ENCODE measurements at regions not wholly inside any gene's neighbourhood (a gene's known extent, or its start where the extent isn't known, plus 50 kb on each side); places are given as distances from the start of the nearest gene placed in this dataset.
"Not testable (repeated sequence)": the region's sequence is repeated elsewhere in the genome, so short reads cannot be mapped to it uniquely, and the experiment has no call there.

DNA sequence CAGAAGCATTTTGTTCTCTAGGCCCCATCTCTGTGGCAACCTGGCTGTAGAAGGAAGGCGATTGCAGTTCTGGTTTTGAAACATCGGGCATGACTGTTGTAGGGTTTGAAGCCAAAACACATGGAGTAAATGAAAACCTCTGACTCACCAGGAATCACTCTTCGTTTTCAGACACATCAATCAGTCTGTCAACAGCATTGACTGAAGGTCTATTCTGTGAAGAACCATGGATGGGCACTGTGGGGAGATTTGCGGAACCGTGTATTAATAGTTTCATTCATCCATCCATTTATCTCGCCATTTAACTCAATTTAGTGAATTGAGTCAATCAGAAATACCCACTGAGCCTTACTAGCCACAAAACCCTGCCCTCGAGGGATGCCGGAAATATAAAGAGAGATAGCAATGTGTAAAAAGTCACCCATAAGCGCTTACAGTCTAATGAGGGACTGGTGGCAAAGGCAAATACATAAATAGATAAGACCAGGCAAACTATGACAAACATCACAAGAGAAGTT, 364.6 kb upstream of the PROX1 start:
- Histone ChIP-seq H3K9me3 (no peaks in the 10 kb centered on the region), H3F3A (replicated peaks; ENCODE audit: insufficient read depth) (no peaks in the 10 kb centered on the region), H3K9ac (no peak overlapping the region), H3K36me3 (replicated peaks in 1 of 2; ENCODE audit: control insufficient read depth in 1 of 2, insufficient read depth in 2 of 2, low read length in 1 of 2) (no peaks in the 10 kb centered on the region), H3K9me2 (no peaks in the 10 kb centered on the region), H2AFZ (ENCODE audit: low read depth) (no peak overlapping the region), H3K4me3 (ENCODE audit: low read depth in 2 of 2, low read length in 1 of 2) (no peak overlapping the region), H4K20me1 (ENCODE audit: insufficient read depth) (no peaks in the 10 kb centered on the region), H3K4me2 (no peak overlapping the region), H3K27ac (ENCODE audit: low read depth in 2 of 2, low read length in 1 of 2) (no peak overlapping the region), H3K27me3 (ENCODE audit: insufficient read depth) (no peaks in the 10 kb centered on the region), H3K4me1 (ENCODE audit: control insufficient read depth in 1 of 2, insufficient read depth in 2 of 2, low read depth in 1 of 2, low read length in 1 of 2) (no peaks in the 10 kb centered on the region), H3K79me2 (ENCODE audit: insufficient read depth) (no peaks in the 10 kb centered on the region)
- ChIA-PET POLR2A (no interaction called here), CTCF (no interaction called here)
- DNase-seq: no peak
- 46% methylated on average over 9 of the region's 9 CpGs for WGBS (ENCODE audit: low lambda C conversion rate)
- TF ChIP-seq, protein P1, sequence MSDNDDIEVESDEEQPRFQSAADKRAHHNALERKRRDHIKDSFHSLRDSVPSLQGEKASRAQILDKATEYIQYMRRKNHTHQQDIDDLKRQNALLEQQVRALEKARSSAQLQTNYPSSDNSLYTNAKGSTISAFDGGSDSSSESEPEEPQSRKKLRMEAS (IDR thresholded peaks at IDR 0.05; ENCODE audit: low read depth): no peak
- TF ChIP-seq MEF2A (IDR thresholded peaks at IDR 0.05; ENCODE audit: borderline replicate concordance, low read depth) (no peak), RCOR1 (IDR thresholded peaks at IDR 0.05; ENCODE audit: low read length) (no peak), NFIC (IDR thresholded peaks at IDR 0.05; ENCODE audit: borderline replicate concordance) (no peak), ELF1 (IDR thresholded peaks at IDR 0.05) (no peak), FOXJ3 (CRISPR knock-in tag; IDR thresholded peaks at IDR 0.05) (no peak), TAF1 (IDR thresholded peaks at IDR 0.05; ENCODE audit: borderline replicate concordance, low read depth, low read length) (no peak), NRF1 (IDR thresholded peaks at IDR 0.05; ENCODE audit: low read depth, low read length) (no peak), CHD2 (IDR thresholded peaks at IDR 0.05; ENCODE audit: low read length, partially characterized antibody) (no peak), RXRA (IDR thresholded peaks at IDR 0.05; ENCODE audit: borderline replicate concordance, low read depth) (no peak)
- TF ChIP-seq, protein P2, sequence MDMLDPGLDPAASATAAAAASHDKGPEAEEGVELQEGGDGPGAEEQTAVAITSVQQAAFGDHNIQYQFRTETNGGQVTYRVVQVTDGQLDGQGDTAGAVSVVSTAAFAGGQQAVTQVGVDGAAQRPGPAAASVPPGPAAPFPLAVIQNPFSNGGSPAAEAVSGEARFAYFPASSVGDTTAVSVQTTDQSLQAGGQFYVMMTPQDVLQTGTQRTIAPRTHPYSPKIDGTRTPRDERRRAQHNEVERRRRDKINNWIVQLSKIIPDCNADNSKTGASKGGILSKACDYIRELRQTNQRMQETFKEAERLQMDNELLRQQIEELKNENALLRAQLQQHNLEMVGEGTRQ (IDR thresholded peaks at IDR 0.05; ENCODE audit: borderline replicate concordance, low read depth, low read length): no peak
- TF ChIP-seq, protein P3, sequence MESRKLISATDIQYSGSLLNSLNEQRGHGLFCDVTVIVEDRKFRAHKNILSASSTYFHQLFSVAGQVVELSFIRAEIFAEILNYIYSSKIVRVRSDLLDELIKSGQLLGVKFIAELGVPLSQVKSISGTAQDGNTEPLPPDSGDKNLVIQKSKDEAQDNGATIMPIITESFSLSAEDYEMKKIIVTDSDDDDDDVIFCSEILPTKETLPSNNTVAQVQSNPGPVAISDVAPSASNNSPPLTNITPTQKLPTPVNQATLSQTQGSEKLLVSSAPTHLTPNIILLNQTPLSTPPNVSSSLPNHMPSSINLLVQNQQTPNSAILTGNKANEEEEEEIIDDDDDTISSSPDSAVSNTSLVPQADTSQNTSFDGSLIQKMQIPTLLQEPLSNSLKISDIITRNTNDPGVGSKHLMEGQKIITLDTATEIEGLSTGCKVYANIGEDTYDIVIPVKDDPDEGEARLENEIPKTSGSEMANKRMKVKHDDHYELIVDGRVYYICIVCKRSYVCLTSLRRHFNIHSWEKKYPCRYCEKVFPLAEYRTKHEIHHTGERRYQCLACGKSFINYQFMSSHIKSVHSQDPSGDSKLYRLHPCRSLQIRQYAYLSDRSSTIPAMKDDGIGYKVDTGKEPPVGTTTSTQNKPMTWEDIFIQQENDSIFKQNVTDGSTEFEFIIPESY (IDR thresholded peaks at IDR 0.05; ENCODE audit: borderline replicate concordance, low read depth): no peak

DNA sequence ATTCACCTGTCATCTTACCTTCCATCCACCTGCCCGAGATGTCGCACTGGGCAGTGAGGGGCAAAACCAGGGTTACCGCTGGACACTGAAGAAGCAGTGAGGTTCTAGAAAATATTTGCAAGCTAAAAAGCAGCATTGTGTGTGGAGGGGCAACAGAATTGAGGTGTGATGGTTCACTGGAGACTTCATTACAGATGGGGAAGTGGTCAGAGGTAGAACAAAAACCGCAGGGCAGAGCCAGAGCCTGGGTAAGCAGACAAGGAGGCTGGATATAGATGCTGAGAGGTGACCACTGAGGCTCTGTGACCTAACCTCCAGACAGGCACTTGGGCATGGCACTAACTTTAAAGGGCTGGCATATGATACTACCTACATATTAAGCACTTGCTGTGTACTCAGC, 363.9 kb upstream of the PROX1 start:
- Histone ChIP-seq H3K4me2 (no peak overlapping the region), H3F3A (replicated peaks; ENCODE audit: insufficient read depth) (no peaks in the 10 kb centered on the region), H3K4me3 (ENCODE audit: low read depth in 2 of 2, low read length in 1 of 2) (no peak overlapping the region), H3K4me1 (ENCODE audit: control insufficient read depth in 1 of 2, insufficient read depth in 2 of 2, low read depth in 1 of 2, low read length in 1 of 2) (no peaks in the 10 kb centered on the region), H3K9ac (no peak overlapping the region), H4K20me1 (ENCODE audit: insufficient read depth) (no peaks in the 10 kb centered on the region), H3K9me2 (no peaks in the 10 kb centered on the region), H3K36me3 (replicated peaks in 1 of 2; ENCODE audit: control insufficient read depth in 1 of 2, insufficient read depth in 2 of 2, low read length in 1 of 2) (no peaks in the 10 kb centered on the region), H3K9me3 (no peaks in the 10 kb centered on the region), H3K27ac (ENCODE audit: low read depth in 2 of 2, low read length in 1 of 2) (no peak overlapping the region), H3K27me3 (ENCODE audit: insufficient read depth) (no peaks in the 10 kb centered on the region), H3K79me2 (ENCODE audit: insufficient read depth) (no peaks in the 10 kb centered on the region), H2AFZ (ENCODE audit: low read depth) (no peak overlapping the region)
- ChIA-PET CTCF (no interaction called here), POLR2A (no interaction called here)
- DNase-seq: no peak
- 48% methylated on average over 4 of the region's 4 CpGs for WGBS (ENCODE audit: low lambda C conversion rate)
- TF ChIP-seq SMC3 (IDR thresholded peaks at IDR 0.05; ENCODE audit: low read depth, low read length) (no peak), RAD21 (IDR thresholded peaks at IDR 0.05; ENCODE audit: low read length) (no peak), TEAD4 (IDR thresholded peaks at IDR 0.05; ENCODE audit: borderline replicate concordance, insufficient read depth) (no peak), RFX5 (IDR thresholded peaks at IDR 0.05; ENCODE audit: low read length) (no peak), FOXM1 (IDR thresholded peaks at IDR 0.05; ENCODE audit: low read depth) (no peak), FOXJ3 (CRISPR knock-in tag; IDR thresholded peaks at IDR 0.05) (no peak)
- TF ChIP-seq, protein P4, sequence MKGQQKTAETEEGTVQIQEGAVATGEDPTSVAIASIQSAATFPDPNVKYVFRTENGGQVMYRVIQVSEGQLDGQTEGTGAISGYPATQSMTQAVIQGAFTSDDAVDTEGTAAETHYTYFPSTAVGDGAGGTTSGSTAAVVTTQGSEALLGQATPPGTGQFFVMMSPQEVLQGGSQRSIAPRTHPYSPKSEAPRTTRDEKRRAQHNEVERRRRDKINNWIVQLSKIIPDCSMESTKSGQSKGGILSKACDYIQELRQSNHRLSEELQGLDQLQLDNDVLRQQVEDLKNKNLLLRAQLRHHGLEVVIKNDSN (IDR thresholded peaks at IDR 0.05; ENCODE audit: borderline replicate concordance, low read depth): no peak

DNA sequence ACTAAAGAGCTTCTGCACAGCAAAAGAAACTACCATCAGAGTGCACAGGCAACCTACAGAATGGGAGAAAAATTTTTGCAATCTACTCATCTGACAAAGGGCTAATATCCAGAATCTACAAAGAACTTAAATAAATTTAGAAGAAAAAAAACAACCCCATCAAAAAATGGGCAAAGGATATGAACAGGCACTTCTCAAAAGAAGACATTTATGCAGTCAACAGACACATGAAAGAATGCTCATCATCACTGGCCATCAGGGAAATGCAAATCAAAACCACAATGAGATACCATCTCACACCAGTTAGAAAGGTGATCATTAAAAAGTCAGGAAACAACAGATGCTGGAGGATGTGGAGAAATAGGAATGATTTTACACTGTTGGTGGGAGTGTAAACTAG, 351.0 kb upstream of the PROX1 start:
- H3K9me3 ChIP-seq; H4K20me1 ChIP-seq (ENCODE audit: insufficient read depth); H3K4me3 ChIP-seq (ENCODE audit: low read depth in 2 of 2, low read length in 1 of 2); H3K27me3 ChIP-seq (ENCODE audit: insufficient read depth); H3K9ac ChIP-seq; H3K9me2 ChIP-seq; H3K27ac ChIP-seq (ENCODE audit: low read depth in 2 of 2, low read length in 1 of 2); H3K79me2 ChIP-seq (ENCODE audit: insufficient read depth); H3K4me2 ChIP-seq; H2AFZ ChIP-seq (ENCODE audit: low read depth); POLR2A ChIA-PET; H3K36me3 ChIP-seq (replicated peaks in 1 of 2; ENCODE audit: control insufficient read depth in 1 of 2, insufficient read depth in 2 of 2, low read length in 1 of 2); H3F3A ChIP-seq (replicated peaks; ENCODE audit: insufficient read depth); CTCF ChIA-PET; DNase-seq; H3K4me1 ChIP-seq (ENCODE audit: control insufficient read depth in 1 of 2, insufficient read depth in 2 of 2, low read depth in 1 of 2, low read length in 1 of 2): not testable (repeated sequence)

Measured in SK-N-SH (cell line).